ENCODE measurements at regions not wholly inside any gene's neighbourhood (a gene's known extent, or its start where the extent isn't known, plus 50 kb on each side); places are given as distances from the start of the nearest gene placed in this dataset.
A peak's percentile ranks its signal among the peaks of the same experiment; 100 is the strongest.

- DNase-seq (ENCODE audit: low read depth in 1 of 2, low spot score in 1 of 2) = no peak
Observed at GRCh38 chr17:77839698-77840512, 118.6 kb upstream of the TNRC6C start.

GRCh38 chr17:77840513-77841165, 117.9 kb upstream of the TNRC6C start:
- no peak for DNase-seq (ENCODE audit: low read depth in 1 of 2, low spot score in 1 of 2)

- DNase-seq (ENCODE audit: low read depth in 1 of 2, low spot score in 1 of 2) = no peak
Observed at GRCh38 chr17:77841742-77842527, 116.6 kb upstream of the TNRC6C start.

- DNase-seq (ENCODE audit: low read depth in 1 of 2, low spot score in 1 of 2) = no peak
Observed at GRCh38 chr17:77842528-77843147, 115.9 kb upstream of the TNRC6C start.

GRCh38 chr17:77843255-77843895, 115.1 kb upstream of the TNRC6C start:
- peak in 1 of 2 donors; percentile 26 for DNase-seq (ENCODE audit: low read depth in 1 of 2, low spot score in 1 of 2)

- DNase-seq (ENCODE audit: low read depth in 1 of 2, low spot score in 1 of 2) = no peak
Observed at GRCh38 chr17:77843896-77844295, 114.6 kb upstream of the TNRC6C start.

- no peak for DNase-seq (ENCODE audit: low read depth in 1 of 2, low spot score in 1 of 2)
Observed at GRCh38 chr17:77844681-77845080, 113.8 kb upstream of the TNRC6C start.

GRCh38 chr17:77845541-77846225, 112.8 kb upstream of the TNRC6C start:
- no peak for DNase-seq (ENCODE audit: low read depth in 1 of 2, low spot score in 1 of 2)

GRCh38 chr17:77846531-77847085, 111.9 kb upstream of the TNRC6C start:
- no peak for DNase-seq (ENCODE audit: low read depth in 1 of 2, low spot score in 1 of 2)

- no peak for DNase-seq (ENCODE audit: low read depth in 1 of 2, low spot score in 1 of 2)
Observed at GRCh38 chr17:77847221-77848085, 111.0 kb upstream of the TNRC6C start.

GRCh38 chr17:77848257-77848656, 110.2 kb upstream of the TNRC6C start:
- DNase-seq (ENCODE audit: low read depth in 1 of 2, low spot score in 1 of 2) = no peak

- no peak for DNase-seq (ENCODE audit: low read depth in 1 of 2, low spot score in 1 of 2)
Observed at GRCh38 chr17:77849239-77849638, 109.3 kb upstream of the TNRC6C start.

GRCh38 chr17:77851921-77852320, 106.6 kb upstream of the TNRC6C start:
- no peak for DNase-seq (ENCODE audit: low read depth in 1 of 2, low spot score in 1 of 2)

GRCh38 chr17:77852731-77853130, 105.8 kb upstream of the TNRC6C start:
- no peak for DNase-seq (ENCODE audit: low read depth in 1 of 2, low spot score in 1 of 2)

GRCh38 chr17:77853191-77853977, 105.1 kb upstream of the TNRC6C start:
- no peak for DNase-seq (ENCODE audit: low read depth in 1 of 2, low spot score in 1 of 2)

- no peak for DNase-seq (ENCODE audit: low read depth in 1 of 2, low spot score in 1 of 2)
Observed at GRCh38 chr17:77854083-77854758, 104.3 kb upstream of the TNRC6C start.
